RWPE2 (cell line): ENCODE measurements at regions not wholly inside any gene's neighbourhood (a gene's known extent, or its start where the extent isn't known, plus 50 kb on each side); places are given as distances from the start of the nearest gene placed in this dataset.

Experiments used
- ATAC-seq: fragments of 200-7000 bp; cut with Tn5 transposase; 3 replicates; pipeline ENCODE4 v1.9.1; 2021; ENCODE audit warnings: low read depth
- DNase-seq: peaks from one replicate; pipeline ENCODE4 v3.0.0-alpha.2; 2020; ENCODE audit warnings: low spot score
- H3K27ac ChIP-seq: fragments of 450-650 bp; 2 replicates; pipeline ENCODE4 v1.5.1; 2017; ENCODE audit warnings: mild to moderate bottlenecking; ENCODE audit not compliant: poor library complexity, severe bottlenecking
- H3K27me3 ChIP-seq: fragments of 250-450 bp; sonication (Bioruptor Pico); 2 replicates; pipeline ENCODE4 v1.5.1; 2021; ENCODE audit warnings: mild to moderate bottlenecking, moderate library complexity; ENCODE audit not compliant: insufficient read depth, poor library complexity, severe bottlenecking
- H3K36me3 ChIP-seq: fragments of 250-450 bp; sonication (Bioruptor Pico); 2 replicates; pipeline ENCODE4 v1.5.1; 2020; ENCODE audit warnings: low read depth, mild to moderate bottlenecking, moderate library complexity
- H3K4me1 ChIP-seq: fragments of 250-450 bp; sonication (Bioruptor Pico); 2 replicates; pipeline ENCODE4 v1.5.1; 2021; ENCODE audit warnings: mild to moderate bottlenecking, moderate library complexity; ENCODE audit not compliant: insufficient read depth, poor library complexity, severe bottlenecking
- H3K4me3 ChIP-seq: fragments of 250-450 bp; sonication (Bioruptor Pico); 2 replicates; pipeline ENCODE4 v1.5.1; 2021; ENCODE audit warnings: mild to moderate bottlenecking, moderate library complexity; ENCODE audit not compliant: severe bottlenecking
- H3K9me3 ChIP-seq: fragments of 250-450 bp; sonication (Bioruptor Pico); 2 replicates; pipeline ENCODE4 v1.5.1; 2021; ENCODE audit warnings: mild to moderate bottlenecking, moderate library complexity; ENCODE audit not compliant: severe bottlenecking
- TF ChIP-seq, protein P1 (sequence below): fragments of 450-650 bp; IDR thresholded peaks from one replicate; pipeline ENCODE4 v1.5.1; 2017; ENCODE audit warnings: mild to moderate bottlenecking, moderate library complexity; ENCODE audit not compliant: poor library complexity, severe bottlenecking

DNA sequence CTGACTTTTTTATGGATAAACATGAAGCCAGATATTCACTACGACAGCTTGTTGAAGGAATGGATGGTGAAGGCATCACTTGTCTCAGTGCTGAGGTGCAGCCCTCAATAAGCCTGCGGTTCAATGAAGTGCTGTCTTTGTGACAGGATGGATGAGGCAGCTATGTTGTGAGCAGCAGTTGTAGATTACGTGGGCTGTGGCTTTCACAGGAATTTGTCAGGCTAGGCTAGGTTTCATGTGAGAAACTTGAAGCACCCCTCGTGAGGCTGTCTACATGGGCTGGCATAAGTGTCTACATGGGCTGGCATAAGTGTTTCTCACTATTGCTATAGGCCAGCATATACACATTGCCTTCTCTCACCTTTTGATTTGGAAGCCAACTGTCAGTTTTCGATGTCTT, 1050.0 kb downstream of the ADGRL3 start:
- TF ChIP-seq, protein P1, sequence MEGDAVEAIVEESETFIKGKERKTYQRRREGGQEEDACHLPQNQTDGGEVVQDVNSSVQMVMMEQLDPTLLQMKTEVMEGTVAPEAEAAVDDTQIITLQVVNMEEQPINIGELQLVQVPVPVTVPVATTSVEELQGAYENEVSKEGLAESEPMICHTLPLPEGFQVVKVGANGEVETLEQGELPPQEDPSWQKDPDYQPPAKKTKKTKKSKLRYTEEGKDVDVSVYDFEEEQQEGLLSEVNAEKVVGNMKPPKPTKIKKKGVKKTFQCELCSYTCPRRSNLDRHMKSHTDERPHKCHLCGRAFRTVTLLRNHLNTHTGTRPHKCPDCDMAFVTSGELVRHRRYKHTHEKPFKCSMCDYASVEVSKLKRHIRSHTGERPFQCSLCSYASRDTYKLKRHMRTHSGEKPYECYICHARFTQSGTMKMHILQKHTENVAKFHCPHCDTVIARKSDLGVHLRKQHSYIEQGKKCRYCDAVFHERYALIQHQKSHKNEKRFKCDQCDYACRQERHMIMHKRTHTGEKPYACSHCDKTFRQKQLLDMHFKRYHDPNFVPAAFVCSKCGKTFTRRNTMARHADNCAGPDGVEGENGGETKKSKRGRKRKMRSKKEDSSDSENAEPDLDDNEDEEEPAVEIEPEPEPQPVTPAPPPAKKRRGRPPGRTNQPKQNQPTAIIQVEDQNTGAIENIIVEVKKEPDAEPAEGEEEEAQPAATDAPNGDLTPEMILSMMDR = no peak
- no peak overlapping the region for H3K27ac ChIP-seq
- no peaks in the 10 kb centered on the region for H3K36me3 ChIP-seq
- H3K4me3 ChIP-seq = no peak overlapping the region
- H3K9me3 ChIP-seq = no peaks in the 10 kb centered on the region
- no peaks in the 10 kb centered on the region for H3K4me1 ChIP-seq
- ATAC-seq (no peak), DNase-seq (no peak)
- no peaks in the 10 kb centered on the region for H3K27me3 ChIP-seq

DNA sequence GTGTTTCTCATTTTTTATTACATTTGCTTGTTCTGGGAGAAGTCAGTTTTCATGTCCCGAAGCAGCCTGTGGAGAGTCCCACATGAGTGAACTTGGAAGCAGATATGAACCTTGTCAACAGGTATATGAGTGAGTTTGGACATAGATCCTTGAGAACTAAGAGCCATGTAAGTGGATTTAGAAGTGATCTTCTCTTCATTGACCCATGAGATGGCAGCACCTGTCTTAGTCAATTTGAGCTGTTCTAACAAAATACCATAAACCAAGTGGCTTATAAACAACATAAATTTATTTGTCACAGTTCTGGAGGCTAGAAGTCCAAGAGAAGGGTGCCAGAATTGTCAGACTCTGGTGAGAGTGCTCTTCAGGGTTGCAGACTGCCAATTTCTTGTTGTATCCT, 1043.8 kb downstream of the ADGRL3 start:
- TF ChIP-seq, protein P1 = no peak
- Histone ChIP-seq H3K27ac (no peak overlapping the region), H3K27me3 (no peaks in the 10 kb centered on the region), H3K36me3 (no peaks in the 10 kb centered on the region), H3K9me3 (no peaks in the 10 kb centered on the region), H3K4me3 (no peak overlapping the region), H3K4me1 (no peaks in the 10 kb centered on the region)
- DNase-seq = no peak
- ATAC-seq = no peak

DNA sequence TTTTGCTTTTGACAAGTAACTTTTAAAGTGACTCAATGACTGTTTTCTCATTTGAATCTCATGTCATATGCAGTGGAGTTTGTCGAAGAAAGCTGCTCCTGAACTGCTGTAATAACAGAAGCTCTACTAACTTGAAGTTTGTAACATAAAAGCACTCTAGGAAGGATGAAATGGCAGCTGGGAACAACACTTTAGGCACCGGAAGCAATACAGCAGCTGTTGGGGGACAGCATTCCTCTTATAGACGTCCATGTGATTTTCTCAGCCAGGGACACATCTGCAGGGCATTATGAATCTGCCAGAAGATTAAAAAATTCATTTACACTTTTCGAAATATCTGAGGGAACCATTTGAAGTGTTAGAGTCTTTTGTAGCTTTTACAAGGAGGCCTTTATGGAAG, 1035.8 kb downstream of the ADGRL3 start:
- no peak overlapping the region for H3K4me3 ChIP-seq
- DNase-seq = no peak
- no peak overlapping the region for H3K27ac ChIP-seq
- peaks cover 4% of the 10 kb centered on the region for H3K9me3 ChIP-seq
- TF ChIP-seq, protein P1 = no peak
- no peaks in the 10 kb centered on the region for H3K36me3 ChIP-seq
- ATAC-seq = no peak
- H3K27me3 ChIP-seq = peaks cover 2% of the 10 kb centered on the region
- no peaks in the 10 kb centered on the region for H3K4me1 ChIP-seq

DNA sequence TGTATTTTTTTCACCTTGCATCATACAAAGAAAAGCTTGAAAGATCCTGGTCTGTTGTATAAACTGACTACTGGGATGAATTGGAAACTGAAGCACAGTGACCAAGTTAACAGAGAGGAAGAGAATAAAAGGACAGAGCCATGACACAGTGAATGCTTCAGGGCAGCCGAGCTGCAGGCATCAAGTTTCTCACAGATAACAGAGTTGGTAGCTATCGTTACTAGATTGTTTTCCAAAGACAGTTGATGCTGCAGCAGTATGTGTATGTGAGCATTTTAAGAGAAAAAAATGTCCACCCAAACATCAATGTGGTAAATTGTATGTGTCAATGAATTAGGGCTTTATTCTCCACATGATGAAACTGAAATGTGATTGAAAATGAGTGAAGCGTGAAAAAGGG, 1032.7 kb downstream of the ADGRL3 start:
- no peaks in the 10 kb centered on the region for H3K9me3 ChIP-seq
- H3K4me3 ChIP-seq = no peak overlapping the region
- TF ChIP-seq, protein P1 = no peak
- no peaks in the 10 kb centered on the region for H3K36me3 ChIP-seq
- no peaks in the 10 kb centered on the region for H3K4me1 ChIP-seq
- no peak overlapping the region for H3K27ac ChIP-seq
- no peaks in the 10 kb centered on the region for H3K27me3 ChIP-seq
- DNase-seq (no peak), ATAC-seq (no peak)

DNA sequence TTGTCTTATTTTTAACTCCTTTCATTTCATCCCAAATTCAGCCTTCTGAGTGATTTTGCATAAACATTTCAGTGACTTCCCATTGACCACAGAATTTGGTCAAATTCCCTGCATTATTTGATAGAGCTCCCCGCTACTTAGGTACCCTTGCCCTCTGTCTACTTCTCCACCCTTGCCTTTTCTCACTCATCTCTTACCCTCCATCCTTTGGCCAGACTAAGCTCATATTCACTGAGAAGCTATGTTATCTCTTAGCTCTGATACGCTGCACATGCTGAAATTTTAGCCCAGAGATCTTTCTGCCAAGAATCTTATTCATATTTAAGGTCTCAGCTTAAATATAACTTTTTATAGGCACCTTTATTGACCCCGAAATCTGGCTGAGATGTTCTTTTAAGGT, 1031.9 kb downstream of the ADGRL3 start:
- no peak overlapping the region for H3K27ac ChIP-seq
- no peaks in the 10 kb centered on the region for H3K9me3 ChIP-seq
- H3K4me3 ChIP-seq = no peak overlapping the region
- TF ChIP-seq, protein P1 = no peak
- H3K36me3 ChIP-seq = no peaks in the 10 kb centered on the region
- no peaks in the 10 kb centered on the region for H3K27me3 ChIP-seq
- H3K4me1 ChIP-seq = no peaks in the 10 kb centered on the region
- ATAC-seq (no peak), DNase-seq (no peak)
